ENCODE measurements at regions not wholly inside any gene's neighbourhood (a gene's known extent, or its start where the extent isn't known, plus 50 kb on each side); places are given as distances from the start of the nearest gene placed in this dataset.
"Not testable (repeated sequence)": the region's sequence is repeated elsewhere in the genome, so short reads cannot be mapped to it uniquely, and the experiment has no call there.

DNA sequence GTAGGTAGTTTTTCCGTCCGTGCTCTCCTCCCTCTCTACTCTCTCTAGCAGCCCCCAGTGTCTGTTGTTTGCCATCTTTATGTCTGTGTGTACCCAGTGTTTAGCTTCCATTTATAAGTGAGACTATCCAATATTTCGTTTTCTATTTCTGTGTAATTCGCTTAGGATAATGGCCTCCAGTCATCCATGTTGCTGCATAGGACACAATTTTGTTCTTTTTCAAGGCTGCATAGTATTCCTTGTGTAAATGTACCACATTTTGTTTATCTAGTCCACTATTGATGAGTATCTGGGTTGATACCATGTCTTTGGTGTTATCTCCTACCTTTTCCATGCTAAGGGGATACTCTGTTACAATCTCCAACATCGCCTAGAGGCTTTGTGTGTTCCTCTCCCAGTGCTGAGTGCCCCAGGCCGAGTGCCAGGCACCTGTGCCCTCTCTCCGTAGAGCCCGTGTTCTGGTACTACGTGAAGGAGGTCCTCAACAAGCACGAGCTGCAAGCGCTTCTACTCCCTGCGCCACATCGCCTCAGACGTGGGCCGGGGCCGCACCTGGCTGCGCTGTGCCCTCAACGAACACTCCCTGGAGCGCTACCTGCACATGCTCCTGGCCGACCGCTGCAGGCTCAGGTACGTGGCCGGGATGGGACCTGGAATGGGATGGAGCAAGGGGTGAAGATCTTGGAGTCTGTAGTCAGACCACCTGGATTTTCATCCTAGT lies 51.0 kb downstream of the NPIPB11 start:
- H3K36me3 ChIP-seq (replicated peaks in 1 of 2; ENCODE audit: insufficient read depth in 1 of 2, low read depth in 2 of 2); H3K4me3 ChIP-seq; ATAC-seq; intact Hi-C loops (cut with DNase I); H3K27me3 ChIP-seq; H3K4me1 ChIP-seq; DNase-seq; H3K27ac ChIP-seq; H3K9me3 ChIP-seq: not testable (repeated sequence)
- WGBS, 2 donors = 91 to 94% methylated on average over 14 to 20 of the region's 23 CpGs

DNA sequence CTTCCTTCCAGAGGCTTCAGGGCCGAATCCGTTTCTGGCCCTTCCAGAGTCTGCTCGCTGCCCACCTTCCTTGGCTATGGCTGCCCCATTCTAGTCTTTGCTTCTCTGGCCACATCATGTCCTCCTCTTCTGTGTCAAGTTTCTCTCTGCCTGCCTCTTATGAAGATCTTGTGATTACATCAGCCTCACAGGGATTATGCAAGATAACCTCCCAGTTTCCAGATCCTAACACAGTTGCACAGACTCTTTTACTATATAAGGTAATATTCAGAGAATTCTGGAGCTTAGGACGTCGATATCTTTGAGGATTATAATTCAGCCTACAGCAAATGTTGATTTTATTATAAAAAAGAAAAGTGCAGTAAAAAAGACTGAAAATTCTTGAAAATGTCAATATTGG lies 52.1 kb downstream of the NPIPB11 start:
- H3K27me3 ChIP-seq; intact Hi-C loops (cut with DNase I); H3K27ac ChIP-seq; H3K9me3 ChIP-seq; H3K4me3 ChIP-seq; H3K4me1 ChIP-seq; H3K36me3 ChIP-seq (replicated peaks in 1 of 2; ENCODE audit: insufficient read depth in 1 of 2, low read depth in 2 of 2); DNase-seq: not testable (repeated sequence)
- WGBS, 2 donors = 63 to 90% methylated on average over 2 of the region's 5 CpGs
- peak; percentile 40 for ATAC-seq

- DNase-seq; H3K9me3 ChIP-seq; ATAC-seq; H3K27me3 ChIP-seq; intact Hi-C loops (cut with DNase I); H3K36me3 ChIP-seq (replicated peaks in 1 of 2; ENCODE audit: insufficient read depth in 1 of 2, low read depth in 2 of 2); H3K4me3 ChIP-seq; H3K4me1 ChIP-seq: not testable (repeated sequence)
- WGBS, 2 donors = 83 to 100% methylated on average over 1 to 2 of the region's 2 CpGs
- H3K27ac ChIP-seq = peak overlapping the region in 1 of 4 donors; percentile 56
Observed at GRCh38 chr16:29352617-29352999, 53.9 kb downstream of the NPIPB11 start.

DNA sequence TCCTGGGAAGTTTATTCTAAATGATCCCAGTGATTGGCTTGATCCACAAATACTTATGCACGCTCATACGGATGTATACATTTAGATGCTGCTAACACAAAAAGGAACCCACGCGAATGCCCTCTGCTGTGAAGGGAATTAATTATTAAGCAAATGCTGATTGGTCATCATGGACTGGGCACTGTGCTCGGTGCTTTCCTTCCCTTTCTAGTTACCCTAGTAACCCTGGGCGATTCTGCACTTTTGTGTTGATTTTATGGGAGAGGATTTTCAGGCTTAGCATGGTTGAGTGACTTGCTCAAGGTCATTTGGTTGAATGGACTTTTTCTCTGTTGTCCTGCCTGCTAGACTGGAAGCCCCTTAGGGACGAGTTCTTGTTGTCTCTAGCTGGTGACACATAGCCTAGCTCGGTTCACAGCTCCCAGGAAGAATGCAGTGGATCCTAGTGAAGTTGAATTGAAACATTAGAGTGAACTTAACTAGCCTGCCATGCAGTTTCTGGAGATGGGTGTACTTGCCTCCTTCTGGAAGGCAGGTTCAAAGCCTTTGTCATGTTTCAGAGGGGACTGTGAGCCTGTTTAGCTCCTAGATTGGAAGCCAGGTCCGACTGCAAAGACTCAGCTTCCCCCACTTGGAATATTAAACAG lies 54.4 kb downstream of the NPIPB11 start:
- peak; percentile 49 for ATAC-seq
- peak in 1 of 4 donors; percentile 17 for DNase-seq

DNA sequence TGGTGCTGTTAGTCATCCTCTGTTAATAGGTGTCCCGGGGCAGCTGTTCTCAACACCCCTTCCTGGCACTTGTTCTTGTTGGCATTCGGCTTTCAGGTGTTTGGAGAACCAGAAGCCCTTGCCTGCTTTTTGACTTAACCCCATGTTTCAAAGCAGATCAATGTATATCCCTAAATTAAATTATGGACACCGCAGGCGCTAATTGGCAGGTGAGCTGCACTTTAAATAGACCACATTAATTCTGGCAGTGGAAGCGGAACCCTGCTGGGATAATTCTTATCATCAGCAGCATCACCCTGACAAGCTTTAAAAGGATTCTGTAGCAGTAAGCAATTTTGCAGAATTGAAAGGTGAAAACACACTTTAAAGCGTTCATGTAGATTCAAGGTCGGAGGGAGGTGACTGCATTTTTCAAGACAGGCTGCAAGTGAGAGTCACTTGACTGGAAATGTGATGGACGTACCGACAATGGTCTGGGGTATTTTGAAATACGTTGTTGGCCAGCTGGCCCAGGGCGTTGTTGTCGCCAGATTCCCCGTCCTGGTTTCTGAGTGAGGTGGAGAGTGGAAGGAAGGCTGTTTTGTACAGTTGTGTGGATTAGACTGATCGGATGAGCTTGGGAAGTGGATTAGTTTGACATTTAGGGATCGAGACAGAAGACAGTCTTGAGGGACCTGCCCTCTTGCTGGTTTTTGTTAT lies 55.1 kb downstream of the NPIPB11 start:
- H3K36me3 ChIP-seq (replicated peaks in 1 of 2; ENCODE audit: insufficient read depth in 1 of 2, low read depth in 2 of 2); H3K9me3 ChIP-seq; H3K27me3 ChIP-seq; DNase-seq; intact Hi-C loops (cut with DNase I); H3K4me3 ChIP-seq; H3K4me1 ChIP-seq; ATAC-seq; H3K27ac ChIP-seq: not testable (repeated sequence)
- WGBS, 2 donors = 54 to 57% methylated on average over 10 to 12 of the region's 15 CpGs

More for the DNA sequence above, 54.4 kb downstream of the NPIPB11 start:
- H3K27ac ChIP-seq = peak overlapping the region in 1 of 4 donors; percentile 56
- H3K27me3 ChIP-seq; H3K4me3 ChIP-seq; H3K4me1 ChIP-seq; intact Hi-C loops (cut with DNase I); H3K36me3 ChIP-seq (replicated peaks in 1 of 2; ENCODE audit: insufficient read depth in 1 of 2, low read depth in 2 of 2); H3K9me3 ChIP-seq: not testable (repeated sequence)
- 41 to 68% methylated on average over 2 to 9 of the region's 9 CpGs for WGBS, 2 donors

DNA sequence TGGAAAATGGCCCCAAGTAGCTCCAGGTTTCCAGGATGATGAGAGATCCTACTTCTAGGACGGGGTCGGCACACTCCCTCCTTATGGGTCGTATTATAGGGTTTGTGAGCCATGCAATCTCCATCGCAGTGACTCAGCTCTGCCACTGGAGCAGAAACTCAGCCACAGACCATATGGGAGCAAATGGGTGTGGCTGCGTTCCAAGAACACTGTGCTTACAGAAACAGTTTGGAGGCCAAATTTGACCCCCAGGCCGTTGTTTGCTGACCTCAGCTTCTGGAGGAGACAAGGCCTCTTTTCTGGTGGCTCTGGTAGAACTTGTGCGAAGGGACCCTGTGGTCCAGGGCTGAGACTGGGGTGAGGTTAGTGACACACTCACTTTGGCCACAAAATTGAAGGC lies 56.5 kb downstream of the NPIPB11 start:
- H3K4me3 ChIP-seq; H3K36me3 ChIP-seq (replicated peaks in 1 of 2; ENCODE audit: insufficient read depth in 1 of 2, low read depth in 2 of 2); ATAC-seq; H3K27ac ChIP-seq; H3K4me1 ChIP-seq; intact Hi-C loops (cut with DNase I); H3K27me3 ChIP-seq; H3K9me3 ChIP-seq: not testable (repeated sequence)
- WGBS, 2 donors = 66 to 75% methylated on average over 2 to 7 of the region's 7 CpGs
- DNase-seq = peak in 3 of 4 donors; percentile 51 to 69 (median 58)

- H3K4me3 ChIP-seq; ATAC-seq; H3K27ac ChIP-seq; H3K27me3 ChIP-seq; H3K4me1 ChIP-seq; H3K36me3 ChIP-seq (replicated peaks in 1 of 2; ENCODE audit: insufficient read depth in 1 of 2, low read depth in 2 of 2); H3K9me3 ChIP-seq; intact Hi-C loops (cut with DNase I); DNase-seq: not testable (repeated sequence)
- 91% methylated on average over 3 of the region's 3 CpGs for WGBS, 2 donors
Observed at GRCh38 chr16:29348748-29349147, 57.8 kb downstream of the NPIPB11 start.

DNA sequence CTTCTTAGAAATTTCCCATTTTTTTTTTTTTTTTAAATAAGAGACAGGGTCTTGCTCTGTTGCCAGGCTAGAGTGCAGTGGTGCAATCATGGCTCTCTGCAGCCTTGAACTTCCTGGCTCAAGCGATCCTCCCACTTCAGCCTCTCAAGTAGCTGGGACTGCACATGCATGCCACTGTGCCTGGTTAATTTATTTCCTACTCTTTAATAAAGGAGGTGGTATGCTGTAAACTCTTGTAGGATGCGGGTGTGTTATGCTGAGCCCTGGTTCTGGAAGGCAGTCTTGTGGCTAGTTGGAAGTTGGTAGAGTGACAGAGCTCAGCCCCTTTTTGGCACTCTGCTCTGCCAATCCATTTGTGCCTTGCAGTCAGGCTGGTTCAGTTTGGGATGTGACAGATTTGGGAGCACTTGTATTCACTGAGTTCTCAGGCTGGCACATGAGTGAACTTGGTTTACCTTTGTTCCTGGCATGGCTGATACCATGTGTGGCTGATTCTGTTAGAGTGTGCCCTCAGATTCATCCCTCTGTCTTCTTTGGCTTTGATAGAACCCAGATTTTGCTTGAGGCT lies 58.3 kb downstream of the NPIPB11 start:
- DNase-seq; H3K27ac ChIP-seq; H3K4me3 ChIP-seq; H3K27me3 ChIP-seq; intact Hi-C loops (cut with DNase I); H3K4me1 ChIP-seq; ATAC-seq; H3K9me3 ChIP-seq; H3K36me3 ChIP-seq (replicated peaks in 1 of 2; ENCODE audit: insufficient read depth in 1 of 2, low read depth in 2 of 2): not testable (repeated sequence)
- no CpG with 5 or more reads among the region's 2 CpGs for WGBS, 2 donors

DNA sequence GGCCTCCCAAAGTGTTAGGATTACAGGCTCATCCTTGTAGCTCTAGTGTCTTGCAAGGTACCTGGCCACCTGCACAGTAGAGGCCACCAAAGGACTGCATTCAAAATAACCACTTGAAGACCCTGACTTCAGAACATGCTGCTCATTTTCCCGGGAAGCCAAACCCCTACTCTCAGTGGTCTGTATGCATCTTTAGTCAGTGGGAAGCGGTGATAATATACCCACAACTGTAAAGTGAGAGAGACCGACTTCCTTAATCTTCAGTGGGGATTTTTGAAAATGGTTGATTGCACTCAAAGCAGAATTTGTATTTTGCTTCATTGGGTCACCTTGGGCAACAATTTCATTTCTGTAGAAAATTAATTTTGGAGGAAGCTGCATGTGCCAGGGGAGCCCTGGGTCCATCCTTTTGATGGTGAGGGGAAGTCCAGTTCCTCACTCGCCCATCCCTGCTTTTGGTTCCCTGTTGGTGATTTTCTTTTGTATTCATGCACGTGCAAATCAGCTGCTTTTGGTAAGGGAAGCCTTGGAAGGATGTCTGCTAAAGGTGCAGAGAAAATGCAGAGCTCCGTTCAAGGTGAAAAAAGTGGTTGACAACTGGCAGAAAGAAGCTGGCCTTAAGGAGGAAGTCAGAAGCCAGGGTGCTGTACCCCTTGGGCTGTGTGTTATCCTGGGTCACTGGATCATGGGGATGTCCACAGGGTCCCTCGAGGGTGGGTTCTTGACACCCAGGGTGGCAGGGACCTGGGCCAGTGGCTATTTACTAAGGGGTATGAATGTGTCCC lies 59.5 kb downstream of the NPIPB11 start:
- H3K36me3 ChIP-seq (replicated peaks in 1 of 2; ENCODE audit: insufficient read depth in 1 of 2, low read depth in 2 of 2); H3K4me1 ChIP-seq; H3K27me3 ChIP-seq; H3K4me3 ChIP-seq; H3K9me3 ChIP-seq; H3K27ac ChIP-seq; intact Hi-C loops (cut with DNase I); DNase-seq; ATAC-seq: not testable (repeated sequence)
- WGBS, 2 donors = 79 to 91% methylated on average over 5 to 7 of the region's 7 CpGs

GRCh38 chr16:29346203-29346602 lies 60.3 kb downstream of the NPIPB11 start:
- DNase-seq; H3K4me1 ChIP-seq; H3K27me3 ChIP-seq; intact Hi-C loops (cut with DNase I); H3K9me3 ChIP-seq; ATAC-seq; H3K27ac ChIP-seq; H3K36me3 ChIP-seq (replicated peaks in 1 of 2; ENCODE audit: insufficient read depth in 1 of 2, low read depth in 2 of 2); H3K4me3 ChIP-seq: not testable (repeated sequence)
- WGBS, 2 donors = 86% methylated on average over 2 of the region's 2 CpGs

GRCh38 chr16:29342937-29343336 lies 63.6 kb downstream of the NPIPB11 start:
- H3K27ac ChIP-seq; H3K9me3 ChIP-seq; H3K27me3 ChIP-seq; intact Hi-C loops (cut with DNase I); DNase-seq; H3K4me1 ChIP-seq; ATAC-seq; H3K36me3 ChIP-seq (replicated peaks in 1 of 2; ENCODE audit: insufficient read depth in 1 of 2, low read depth in 2 of 2); H3K4me3 ChIP-seq: not testable (repeated sequence)
- 86 to 96% methylated on average over 4 of the region's 4 CpGs for WGBS, 2 donors

Data from body of pancreas (tissue), 4 donors.